Keratinocyte (primary cell): ENCODE measurements at regions not wholly inside any gene's neighbourhood (a gene's known extent, or its start where the extent isn't known, plus 50 kb on each side); places are given as distances from the start of the nearest gene placed in this dataset.

ENCODE experiments used
- DNase-seq: peaks from one replicate; pipeline ENCODE4 v3.0.0-alpha.2; 2011; ENCODE audit warnings: low read depth, missing footprints, low spot score
- FAIRE-seq: peaks from 2 replicates; lab custom pipeline; 2011; peaks lifted over from hg19 to GRCh38; lab: Jason Lieb, UNC
- H2AFZ ChIP-seq: 2 replicates; pipeline ENCODE4 v1.6.0; 2012; ENCODE audit warnings: low read length, control low read depth, inconsistent platforms; ENCODE audit not compliant: control insufficient read depth
- H3K27ac ChIP-seq: 2 replicates; pipeline ENCODE4 v1.5.1; 2011; ENCODE audit warnings: low read length; ENCODE audit not compliant: control insufficient read depth, insufficient read depth
- H3K27me3 ChIP-seq: 3 replicates; pipeline ENCODE4 v1.6.0; 2011; ENCODE audit warnings: low read length; ENCODE audit not compliant: control insufficient read depth, insufficient read depth; ENCODE audit errors: extremely low read depth
- H3K36me3 ChIP-seq, 2 experiments: 2 replicates in 1 of 2; 3 replicates in 1 of 2; pipeline ENCODE4 v1.5.1; 2011; ENCODE audit warnings: low read length in 2 of 2, mild to moderate bottlenecking in 1 of 2; ENCODE audit not compliant: control insufficient read depth in 2 of 2, insufficient read depth in 2 of 2; ENCODE audit errors: extremely low read depth in 1 of 2
- H3K4me1 ChIP-seq: 3 replicates; pipeline ENCODE4 v1.5.1; 2011; ENCODE audit warnings: low read length; ENCODE audit not compliant: control insufficient read depth, insufficient read depth; ENCODE audit errors: extremely low read depth
- H3K4me2 ChIP-seq: 3 replicates; pipeline ENCODE4 v1.6.0; 2011; ENCODE audit warnings: low read depth, low read length; ENCODE audit not compliant: control insufficient read depth, insufficient read depth; ENCODE audit errors: extremely low read depth
- H3K4me3 ChIP-seq, 3 experiments: fragments of 200-600 bp in 1 of 3; sonication (generic) in 1 of 3; 2 replicates in 2 of 3; 3 replicates in 1 of 3; pipeline ENCODE4 v1.5.1; 2011 to 2016; ENCODE audit warnings: low read length in 3 of 3, mild to moderate bottlenecking in 3 of 3, control low read depth in 2 of 3, inconsistent platforms in 1 of 3, low read depth in 1 of 3, mixed read lengths in 1 of 3, mixed run types in 1 of 3, moderate library complexity in 1 of 3; ENCODE audit not compliant: control insufficient read depth in 2 of 3, insufficient read depth in 2 of 3; ENCODE audit errors: extremely low read depth in 1 of 3
- H3K79me2 ChIP-seq: 2 replicates; pipeline ENCODE4 v1.6.0; 2012; ENCODE audit warnings: low read length; ENCODE audit not compliant: control insufficient read depth, insufficient read depth
- H3K9ac ChIP-seq: 3 replicates; pipeline ENCODE4 v1.6.0; 2011; ENCODE audit warnings: low read length; ENCODE audit not compliant: control insufficient read depth, insufficient read depth; ENCODE audit errors: extremely low read depth
- H3K9me1 ChIP-seq: 3 replicates; pipeline ENCODE4 v1.6.0; 2011; ENCODE audit warnings: low read length; ENCODE audit not compliant: control insufficient read depth, insufficient read depth; ENCODE audit errors: extremely low read depth
- H3K9me3 ChIP-seq: 2 replicates; pipeline ENCODE4 v1.5.1; 2012; ENCODE audit warnings: low read depth, low read length; ENCODE audit not compliant: control insufficient read depth
- H4K20me1 ChIP-seq: 3 replicates; pipeline ENCODE4 v1.6.0; 2011; ENCODE audit warnings: low read length; ENCODE audit not compliant: control insufficient read depth, insufficient read depth; ENCODE audit errors: extremely low read depth
- EZH2 ChIP-seq: IDR thresholded peaks from one replicate; pipeline ENCODE4 v1.6.1; 2012; ENCODE audit warnings: inconsistent platforms, mild to moderate bottlenecking, low read length, moderate library complexity
- dilution Hi-C: fragments of 300-500 bp; cut with MboI; formaldehyde crosslinking; loops from one replicate; pipeline ENCODE4 v1.7.0; 2020; ENCODE audit warnings: low sequenced_read_pairs; ENCODE audit not compliant: extremely low pct_ligation_motif_present
- TF ChIP-seq, protein P1 (sequence below), 3 experiments: IDR thresholded peaks in 1 of 3; conservative IDR thresholded peaks in 1 of 3; optimal IDR thresholded peaks in 1 of 3; 2 replicates in 2 of 3; 3 replicates in 1 of 3; pipeline versions ENCODE3 to v1.5.1; 2011; ENCODE audit warnings: low read length in 3 of 3, mild to moderate bottlenecking in 3 of 3, moderate library complexity in 2 of 3, control low read depth in 1 of 3, inconsistent platforms in 1 of 3; ENCODE audit not compliant: insufficient read depth in 2 of 3; ENCODE audit errors: extremely low read depth in 1 of 3

DNA sequence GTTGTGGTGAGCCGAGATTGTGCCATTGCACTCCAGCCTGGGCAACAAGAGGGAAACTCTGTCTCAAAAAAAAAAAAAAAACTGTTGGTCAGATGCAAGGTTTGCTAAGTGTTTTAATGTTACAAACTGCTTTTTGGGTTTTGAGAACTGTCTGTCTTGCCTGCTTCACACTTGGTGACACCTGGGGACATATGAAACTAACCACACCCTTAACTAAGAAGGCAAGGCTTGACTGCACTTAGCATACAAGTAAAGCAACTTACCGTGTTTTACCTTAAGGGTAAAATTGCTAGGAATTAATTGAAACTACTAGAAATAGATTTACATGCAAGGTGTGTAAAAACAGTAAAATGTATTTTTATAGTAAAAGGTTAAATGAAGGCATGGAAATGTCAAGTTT lies 180.4 kb downstream of the OR13H1 start:
- no peaks in the 10 kb centered on the region for H4K20me1 ChIP-seq
- no peak for FAIRE-seq
- dilution Hi-C loops, result no loop called here

DNA sequence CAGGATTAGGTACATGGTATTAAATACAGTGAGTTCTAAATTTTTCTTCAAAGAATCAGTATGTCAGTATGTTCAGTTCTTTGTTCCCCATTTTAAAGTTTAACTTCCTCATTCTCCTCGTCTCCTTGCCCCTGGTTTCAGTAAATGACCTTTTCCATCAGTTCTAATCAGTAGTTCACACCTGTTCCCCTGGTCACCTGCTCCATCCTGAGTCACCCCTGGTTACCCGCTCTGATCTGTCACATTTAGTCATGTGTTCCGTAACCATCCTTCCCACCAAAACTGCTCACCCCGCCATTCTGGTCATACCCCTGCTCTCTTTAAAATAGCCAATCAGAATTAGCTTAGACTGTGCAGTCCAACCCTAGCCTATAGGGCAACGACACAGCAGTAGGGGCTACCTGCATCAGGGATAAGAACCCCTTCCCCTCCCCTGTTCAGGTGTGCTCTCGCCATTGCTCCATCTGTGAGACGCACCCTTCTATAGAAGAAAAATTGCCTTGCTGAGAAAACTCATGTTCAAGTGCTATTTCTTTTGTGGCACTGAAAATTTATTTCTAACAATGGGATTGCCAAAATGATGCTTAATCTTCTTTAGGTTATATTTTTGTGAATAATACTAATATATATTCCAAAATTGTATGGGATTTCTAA lies 181.3 kb downstream of the OR13H1 start:
- Histone ChIP-seq H3K9me3 (peaks cover 5% of the 10 kb centered on the region), H3K27ac (no peak overlapping the region), H3K4me3 (no peak overlapping the region), H3K4me2 (no peak overlapping the region), H3K27me3 (no peaks in the 10 kb centered on the region), H3K4me1 (no peaks in the 10 kb centered on the region), H4K20me1 (no peaks in the 10 kb centered on the region), H2AFZ (no peak overlapping the region), H3K9ac (no peak overlapping the region), H3K9me1 (no peaks in the 10 kb centered on the region), H3K36me3 (no peaks in the 10 kb centered on the region), H3K79me2 (no peaks in the 10 kb centered on the region)
- DNase-seq (no peak), FAIRE-seq (no peak)
- TF ChIP-seq, protein P1, sequence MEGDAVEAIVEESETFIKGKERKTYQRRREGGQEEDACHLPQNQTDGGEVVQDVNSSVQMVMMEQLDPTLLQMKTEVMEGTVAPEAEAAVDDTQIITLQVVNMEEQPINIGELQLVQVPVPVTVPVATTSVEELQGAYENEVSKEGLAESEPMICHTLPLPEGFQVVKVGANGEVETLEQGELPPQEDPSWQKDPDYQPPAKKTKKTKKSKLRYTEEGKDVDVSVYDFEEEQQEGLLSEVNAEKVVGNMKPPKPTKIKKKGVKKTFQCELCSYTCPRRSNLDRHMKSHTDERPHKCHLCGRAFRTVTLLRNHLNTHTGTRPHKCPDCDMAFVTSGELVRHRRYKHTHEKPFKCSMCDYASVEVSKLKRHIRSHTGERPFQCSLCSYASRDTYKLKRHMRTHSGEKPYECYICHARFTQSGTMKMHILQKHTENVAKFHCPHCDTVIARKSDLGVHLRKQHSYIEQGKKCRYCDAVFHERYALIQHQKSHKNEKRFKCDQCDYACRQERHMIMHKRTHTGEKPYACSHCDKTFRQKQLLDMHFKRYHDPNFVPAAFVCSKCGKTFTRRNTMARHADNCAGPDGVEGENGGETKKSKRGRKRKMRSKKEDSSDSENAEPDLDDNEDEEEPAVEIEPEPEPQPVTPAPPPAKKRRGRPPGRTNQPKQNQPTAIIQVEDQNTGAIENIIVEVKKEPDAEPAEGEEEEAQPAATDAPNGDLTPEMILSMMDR (optimal IDR thresholded peaks at IDR 0.05 in 1 of 3, IDR thresholded peaks at IDR 0.05 in 1 of 3, conservative IDR thresholded peaks at IDR 0.05 in 1 of 3; ENCODE audit: extremely low read depth in 1 of 3, insufficient read depth in 2 of 3, low read length in 3 of 3), result no peak
- no peak for TF ChIP-seq EZH2
- dilution Hi-C loops, result no loop called here

More for the DNA sequence above, 180.4 kb downstream of the OR13H1 start:
- DNase-seq, result no peak
- H3K27me3 ChIP-seq, result no peaks in the 10 kb centered on the region
- H3K9me1 ChIP-seq, result no peaks in the 10 kb centered on the region
- no peak overlapping the region for H2AFZ ChIP-seq
- H3K9ac ChIP-seq, result no peak overlapping the region
- no peaks in the 10 kb centered on the region for H3K79me2 ChIP-seq
- H3K9me3 ChIP-seq, result peaks cover 5% of the 10 kb centered on the region
- no peaks in the 10 kb centered on the region for H3K4me1 ChIP-seq
- H3K4me3 ChIP-seq, result no peak overlapping the region
- no peak for TF ChIP-seq EZH2
- TF ChIP-seq, protein P1 (optimal IDR thresholded peaks at IDR 0.05 in 1 of 3, IDR thresholded peaks at IDR 0.05 in 1 of 3, conservative IDR thresholded peaks at IDR 0.05 in 1 of 3; ENCODE audit: extremely low read depth in 1 of 3, insufficient read depth in 2 of 3, low read length in 3 of 3), result no peak
- no peaks in the 10 kb centered on the region for H3K36me3 ChIP-seq
- no peak overlapping the region for H3K27ac ChIP-seq
- no peak overlapping the region for H3K4me2 ChIP-seq
